H54 (cell line): ENCODE measurements at regions not wholly inside any gene's neighbourhood (a gene's known extent, or its start where the extent isn't known, plus 50 kb on each side); places are given as distances from the start of the nearest gene placed in this dataset.

Experiments
- DNase-seq: peaks from one replicate; pipeline ENCODE4 v3.0.0; 2011; ENCODE audit warnings: low spot score, mixed read lengths; ENCODE audit not compliant: insufficient read length
- FAIRE-seq: peaks from 3 replicates; lab custom pipeline; 2011; peaks lifted over from hg19 to GRCh38; lab: Jason Lieb, UNC
- POLR2A ChIP-seq: IDR thresholded peaks from 2 replicates; pipeline ENCODE4 v1.6.1; 2011; ENCODE audit warnings: low read depth, mild to moderate bottlenecking, low read length

GRCh38 chr1:195428927-195429326 is 1179.3 kb downstream of the KCNT2 start:
- DNase-seq (no peak), FAIRE-seq (no peak)
- no peak for TF ChIP-seq POLR2A

GRCh38 chr1:195415584-195415983 is 1192.7 kb downstream of the KCNT2 start:
- no peak for TF ChIP-seq POLR2A
- DNase-seq, result no peak
- FAIRE-seq, result no peak

- FAIRE-seq (no peak), DNase-seq (no peak)
- no peak for TF ChIP-seq POLR2A
These were observed 1213.7 kb downstream of the KCNT2 start for GRCh38 chr1:195394567-195394966.

GRCh38 chr1:195376190-195376589 is 1232.0 kb downstream of the KCNT2 start:
- no peak for TF ChIP-seq POLR2A
- no peak for FAIRE-seq
- DNase-seq, result no peak

GRCh38 chr1:195373856-195374255 is 1234.4 kb downstream of the KCNT2 start:
- no peak for FAIRE-seq
- no peak for TF ChIP-seq POLR2A
- no peak for DNase-seq

- no peak for TF ChIP-seq POLR2A
- FAIRE-seq (no peak), DNase-seq (no peak)
These were observed 1263.1 kb downstream of the KCNT2 start for GRCh38 chr1:195345149-195345548.

GRCh38 chr1:195337646-195338045 is 1270.6 kb downstream of the KCNT2 start:
- DNase-seq, result no peak
- no peak for TF ChIP-seq POLR2A
- no peak for FAIRE-seq

- TF ChIP-seq POLR2A, result no peak
- no peak for DNase-seq
- FAIRE-seq, result no peak
These were observed 1271.4 kb downstream of the KCNT2 start for GRCh38 chr1:195336812-195337211.

GRCh38 chr1:195335541-195335940 is 1272.7 kb downstream of the KCNT2 start:
- FAIRE-seq, result no peak
- no peak for DNase-seq
- TF ChIP-seq POLR2A, result no peak

- no peak for TF ChIP-seq POLR2A
- DNase-seq, result no peak
- FAIRE-seq, result no peak
These were observed 1276.1 kb downstream of the KCNT2 start for GRCh38 chr1:195332102-195332501.

GRCh38 chr1:195328681-195329080 is 1279.6 kb downstream of the KCNT2 start:
- FAIRE-seq, result no peak
- no peak for DNase-seq
- no peak for TF ChIP-seq POLR2A

GRCh38 chr1:195328102-195328501 is 1280.1 kb downstream of the KCNT2 start:
- TF ChIP-seq POLR2A, result no peak
- FAIRE-seq (no peak), DNase-seq (no peak)

GRCh38 chr1:195327361-195327760 is 1280.9 kb downstream of the KCNT2 start:
- DNase-seq (no peak), FAIRE-seq (no peak)
- TF ChIP-seq POLR2A, result no peak

GRCh38 chr1:195326325-195326724 is 1281.9 kb downstream of the KCNT2 start:
- TF ChIP-seq POLR2A, result no peak
- DNase-seq, result no peak
- FAIRE-seq, result no peak

- no peak for FAIRE-seq
- DNase-seq, result no peak
- no peak for TF ChIP-seq POLR2A
These were observed 1283.1 kb downstream of the KCNT2 start for GRCh38 chr1:195325181-195325580.

GRCh38 chr1:195306281-195306680 is 1302.0 kb downstream of the KCNT2 start:
- FAIRE-seq (no peak), DNase-seq (no peak)
- no peak for TF ChIP-seq POLR2A
